Pons (tissue), 1 donor: ENCODE measurements at regions not wholly inside any gene's neighbourhood (a gene's known extent, or its start where the extent isn't known, plus 50 kb on each side); places are given as distances from the start of the nearest gene placed in this dataset.
"Not testable (repeated sequence)": the region's sequence is repeated elsewhere in the genome, so short reads cannot be mapped to it uniquely, and the experiment has no call there.

ENCODE experiments used
- DNase-seq: peaks from one replicate; pipeline ENCODE4 v3.0.0-alpha.2; 2016; ENCODE audit warnings: low spot score

- no peak for DNase-seq
Observed at GRCh38 chr21:35163411-35163810, 114.3 kb upstream of the RUNX1 start.

GRCh38 chr21:35162831-35163230 is 113.7 kb upstream of the RUNX1 start:
- no peak for DNase-seq

GRCh38 chr21:35159881-35160280 is 110.8 kb upstream of the RUNX1 start:
- DNase-seq = no peak

GRCh38 chr21:35157374-35157773 is 108.3 kb upstream of the RUNX1 start:
- not testable (repeated sequence) for DNase-seq

GRCh38 chr21:35156293-35157278 is 107.5 kb upstream of the RUNX1 start:
- no peak for DNase-seq

- DNase-seq = no peak
Observed at GRCh38 chr21:35154788-35155187, 105.7 kb upstream of the RUNX1 start.

- no peak for DNase-seq
Observed at GRCh38 chr21:35153671-35154070, 104.6 kb upstream of the RUNX1 start.

GRCh38 chr21:35150562-35151226 is 101.6 kb upstream of the RUNX1 start:
- DNase-seq = no peak

- no peak for DNase-seq
Observed at GRCh38 chr21:35149698-35150097, 100.6 kb upstream of the RUNX1 start.

GRCh38 chr21:35147439-35147838 is 98.3 kb upstream of the RUNX1 start:
- DNase-seq = no peak

GRCh38 chr21:35145626-35146233 is 96.6 kb upstream of the RUNX1 start:
- DNase-seq = no peak

GRCh38 chr21:35144978-35145377 is 95.9 kb upstream of the RUNX1 start:
- DNase-seq = no peak

GRCh38 chr21:35142036-35142815 is 93.1 kb upstream of the RUNX1 start:
- DNase-seq = no peak

- no peak for DNase-seq
Observed at GRCh38 chr21:35139382-35139715, 90.2 kb upstream of the RUNX1 start.

- DNase-seq = no peak
Observed at GRCh38 chr21:35138665-35139381, 89.7 kb upstream of the RUNX1 start.

- no peak for DNase-seq
Observed at GRCh38 chr21:35136586-35137219, 87.6 kb upstream of the RUNX1 start.

- no peak for DNase-seq
Observed at GRCh38 chr21:35136106-35136505, 87.0 kb upstream of the RUNX1 start.

- no peak for DNase-seq
Observed at GRCh38 chr21:35135481-35135880, 86.4 kb upstream of the RUNX1 start.

GRCh38 chr21:35134309-35134708 is 85.2 kb upstream of the RUNX1 start:
- no peak for DNase-seq

GRCh38 chr21:35128536-35128935 is 79.4 kb upstream of the RUNX1 start:
- DNase-seq = no peak

GRCh38 chr21:35127851-35128250 is 78.7 kb upstream of the RUNX1 start:
- DNase-seq = no peak
